ENCODE measurements at regions not wholly inside any gene's neighbourhood (a gene's known extent, or its start where the extent isn't known, plus 50 kb on each side); places are given as distances from the start of the nearest gene placed in this dataset.

DNA sequence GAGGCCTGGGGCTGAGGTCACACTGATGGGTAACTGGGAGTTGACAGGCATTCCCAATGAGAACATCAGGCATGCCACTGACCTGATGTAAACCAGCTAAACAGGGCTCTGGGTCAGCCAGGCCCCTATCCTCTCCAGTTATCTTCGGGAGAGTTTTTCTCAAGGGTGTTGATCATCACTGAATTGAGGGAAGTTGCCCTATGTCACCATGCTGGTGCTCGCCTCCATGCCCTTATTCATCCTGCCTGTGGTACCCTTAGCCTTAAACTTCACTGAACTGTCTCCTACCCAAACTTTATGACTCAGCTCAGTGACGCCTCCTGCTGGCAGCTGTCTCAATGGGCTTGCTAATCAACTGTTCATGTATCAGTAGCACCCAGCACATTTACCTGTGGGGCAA lies 80.7 kb upstream of the TNR start:
- Mint-ChIP-seq H3K36me3 (ENCODE audit: low read depth) (no peaks in the 10 kb centered on the region), H3K9me3 (peaks cover 2% of the 10 kb centered on the region), H3K4me1 (no peaks in the 10 kb centered on the region), H3K4me3 (no peak overlapping the region), H3K27ac (no peak overlapping the region), H3K27me3 (peaks cover 30% of the 10 kb centered on the region)
- no peak for ATAC-seq (replicated peaks)

DNA sequence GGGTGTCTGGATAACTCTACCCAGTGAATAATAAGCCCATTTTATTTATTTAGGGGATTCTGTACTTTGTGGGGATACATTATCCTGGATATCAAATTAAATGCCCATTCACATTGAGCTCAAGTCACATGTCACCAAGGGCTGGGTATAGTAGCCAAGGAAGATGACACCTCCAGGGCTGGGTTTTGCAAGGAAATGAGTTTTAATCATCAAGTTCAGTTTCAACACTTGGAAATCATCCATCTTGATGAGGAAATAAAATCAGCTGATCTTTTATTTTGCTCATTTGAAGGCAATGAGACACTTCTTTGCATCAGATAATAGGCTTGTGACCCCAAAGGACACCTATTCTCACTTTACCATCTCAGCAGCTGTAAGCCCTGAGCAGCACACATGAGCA lies 80.0 kb upstream of the TNR start:
- Mint-ChIP-seq H3K36me3 (ENCODE audit: low read depth) (no peaks in the 10 kb centered on the region), H3K27me3 (peaks cover 32% of the 10 kb centered on the region), H3K4me3 (no peak overlapping the region), H3K27ac (no peak overlapping the region), H3K9me3 (no peaks in the 10 kb centered on the region), H3K4me1 (no peaks in the 10 kb centered on the region)
- ATAC-seq (replicated peaks) = no peak

DNA sequence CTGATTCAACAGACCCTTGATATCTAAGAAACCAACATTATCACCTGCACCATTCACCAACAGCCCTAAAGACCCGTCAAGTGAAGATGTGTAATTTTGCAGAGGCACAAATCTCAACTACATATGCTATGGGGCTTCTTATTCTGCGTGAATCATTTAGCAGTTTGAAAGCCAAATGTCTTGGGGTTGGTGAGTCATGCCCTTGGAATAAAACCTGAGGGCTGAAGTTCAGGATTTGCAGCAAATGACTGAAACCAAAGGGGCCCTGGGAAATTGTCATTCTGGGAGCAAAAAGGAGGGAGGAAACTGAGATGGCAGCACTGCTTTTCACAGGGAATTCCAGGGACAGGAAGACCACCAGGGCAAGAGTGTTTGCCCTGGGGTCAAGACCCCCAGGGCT lies 79.2 kb upstream of the TNR start:
- no peaks in the 10 kb centered on the region for H3K4me1 Mint-ChIP-seq
- no peak for ATAC-seq (replicated peaks)
- no peak overlapping the region for H3K4me3 Mint-ChIP-seq
- no peaks in the 10 kb centered on the region for H3K9me3 Mint-ChIP-seq
- peaks cover 32% of the 10 kb centered on the region for H3K27me3 Mint-ChIP-seq
- no peak overlapping the region for H3K27ac Mint-ChIP-seq
- no peaks in the 10 kb centered on the region for H3K36me3 Mint-ChIP-seq (ENCODE audit: low read depth)

DNA sequence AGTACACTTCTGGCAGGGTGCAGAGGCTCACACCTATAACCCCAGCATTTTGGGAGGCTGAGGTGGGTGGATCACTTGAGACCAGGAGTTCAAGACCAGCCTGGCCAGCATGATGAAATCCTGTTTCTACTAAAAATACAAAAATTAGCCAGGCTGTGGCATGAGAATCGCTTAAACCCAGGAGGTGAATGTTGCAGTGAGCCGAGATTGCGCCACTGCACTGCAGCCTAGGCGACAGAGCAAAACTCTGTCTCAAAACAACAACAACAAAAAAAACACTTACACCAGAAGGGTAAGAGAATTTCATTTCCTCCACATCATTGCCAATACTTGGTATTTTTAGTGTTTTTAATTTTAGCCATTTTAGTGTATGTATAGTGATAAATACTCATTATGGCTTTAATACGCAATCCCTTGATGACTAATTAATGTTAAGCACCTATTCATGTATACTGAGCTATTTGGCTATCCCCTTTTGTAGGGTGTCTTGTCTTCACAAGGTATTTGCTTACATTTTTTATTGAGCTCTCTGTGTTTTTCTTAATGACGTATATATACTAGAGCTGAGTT lies 77.1 kb upstream of the TNR start:
- no peak overlapping the region for H3K27ac Mint-ChIP-seq
- H3K36me3 Mint-ChIP-seq (ENCODE audit: low read depth) = no peaks in the 10 kb centered on the region
- no peaks in the 10 kb centered on the region for H3K4me1 Mint-ChIP-seq
- ATAC-seq (replicated peaks) = no peak
- H3K4me3 Mint-ChIP-seq = no peak overlapping the region
- H3K27me3 Mint-ChIP-seq = peaks cover 31% of the 10 kb centered on the region
- no peaks in the 10 kb centered on the region for H3K9me3 Mint-ChIP-seq

DNA sequence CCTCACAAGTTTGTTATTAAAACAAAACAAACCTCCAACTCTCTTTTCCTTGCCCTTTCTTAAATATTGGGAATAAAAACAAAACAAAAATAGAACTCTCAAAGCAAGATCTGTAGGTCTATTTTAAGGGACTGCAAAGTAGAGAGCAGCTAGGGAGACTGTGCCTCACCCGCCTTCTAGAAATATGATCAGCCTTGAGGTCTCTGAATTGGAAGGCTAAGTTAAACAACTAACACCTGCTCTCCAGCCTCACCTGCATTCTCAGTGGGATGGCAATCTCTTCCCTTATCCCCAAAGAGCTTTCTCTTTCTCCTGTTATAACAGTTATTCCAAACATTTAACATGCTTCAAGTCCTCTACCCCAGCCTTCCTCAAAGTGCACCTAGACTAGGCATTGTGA lies 75.5 kb upstream of the TNR start:
- Mint-ChIP-seq H3K27me3 (peaks cover 37% of the 10 kb centered on the region), H3K4me1 (no peaks in the 10 kb centered on the region), H3K9me3 (no peaks in the 10 kb centered on the region), H3K36me3 (ENCODE audit: low read depth) (no peaks in the 10 kb centered on the region), H3K4me3 (no peak overlapping the region), H3K27ac (no peak overlapping the region)
- no peak for ATAC-seq (replicated peaks)

DNA sequence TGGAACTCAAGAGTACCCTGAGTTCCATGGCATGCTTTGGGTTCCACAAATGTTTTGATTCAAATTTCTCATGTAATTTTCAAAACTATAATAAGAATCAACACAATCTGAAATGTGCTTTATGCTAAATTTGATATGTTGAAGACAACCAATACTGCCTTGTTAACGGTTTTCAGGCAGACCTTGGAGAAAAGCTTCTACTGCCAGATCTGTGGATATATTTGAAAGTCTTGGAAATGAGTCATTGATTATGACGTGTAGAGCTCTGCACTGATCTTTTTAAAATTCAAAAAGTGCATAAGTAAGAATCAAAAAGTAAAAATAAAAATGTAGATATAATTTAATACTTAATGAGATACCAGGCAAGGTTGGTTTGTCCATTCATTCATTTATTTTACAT lies 74.0 kb upstream of the TNR start:
- Mint-ChIP-seq H3K4me1 (no peaks in the 10 kb centered on the region), H3K9me3 (no peaks in the 10 kb centered on the region), H3K36me3 (ENCODE audit: low read depth) (no peaks in the 10 kb centered on the region), H3K27me3 (peaks cover 34% of the 10 kb centered on the region), H3K4me3 (no peak overlapping the region), H3K27ac (no peak overlapping the region)
- ATAC-seq (replicated peaks) = no peak

DNA sequence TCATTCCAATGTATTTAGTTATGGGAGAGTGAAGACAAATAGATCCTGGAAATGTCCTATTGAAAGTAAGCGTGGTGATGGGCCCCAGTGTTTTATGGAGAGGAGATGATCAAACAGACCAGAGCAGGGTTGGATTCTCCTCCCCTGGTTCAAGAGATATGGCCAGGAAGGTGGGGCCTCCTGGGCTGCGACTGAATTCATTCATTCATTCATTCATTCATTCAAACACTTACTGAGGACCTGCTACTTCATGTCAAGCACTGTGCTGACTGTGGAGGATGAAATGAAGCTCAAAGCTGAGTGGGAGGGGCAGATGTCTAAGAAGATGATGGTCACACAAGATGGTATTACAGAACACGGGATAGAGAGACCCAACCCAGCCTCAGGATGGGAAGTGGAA lies 71.5 kb upstream of the TNR start:
- Mint-ChIP-seq H3K27ac (no peak overlapping the region), H3K4me3 (no peak overlapping the region), H3K36me3 (ENCODE audit: low read depth) (no peaks in the 10 kb centered on the region), H3K27me3 (peaks cover 27% of the 10 kb centered on the region), H3K9me3 (no peaks in the 10 kb centered on the region), H3K4me1 (no peaks in the 10 kb centered on the region)
- no peak for ATAC-seq (replicated peaks)

DNA sequence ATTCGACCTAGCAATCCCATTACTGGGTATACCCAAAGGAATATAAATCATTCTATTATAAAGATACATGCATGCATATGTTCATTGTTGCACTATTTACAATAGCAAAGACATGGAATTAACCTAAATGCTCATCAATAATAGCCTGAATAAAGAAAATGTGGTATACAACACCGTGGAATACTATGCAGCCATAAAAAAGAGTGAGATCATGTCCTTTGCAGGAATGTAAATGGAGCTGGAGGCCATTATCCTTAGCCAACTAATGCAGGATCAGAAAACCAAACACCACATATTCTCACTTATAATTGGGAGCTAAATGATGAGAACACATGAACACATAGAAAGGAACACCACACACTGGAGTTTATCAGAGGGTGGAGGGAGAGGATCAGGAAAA lies 69.5 kb upstream of the TNR start:
- Mint-ChIP-seq H3K9me3 (no peaks in the 10 kb centered on the region), H3K27me3 (peaks cover 30% of the 10 kb centered on the region), H3K4me1 (no peaks in the 10 kb centered on the region), H3K36me3 (ENCODE audit: low read depth) (no peaks in the 10 kb centered on the region), H3K27ac (no peak overlapping the region), H3K4me3 (no peak overlapping the region)
- ATAC-seq (replicated peaks) = no peak

DNA sequence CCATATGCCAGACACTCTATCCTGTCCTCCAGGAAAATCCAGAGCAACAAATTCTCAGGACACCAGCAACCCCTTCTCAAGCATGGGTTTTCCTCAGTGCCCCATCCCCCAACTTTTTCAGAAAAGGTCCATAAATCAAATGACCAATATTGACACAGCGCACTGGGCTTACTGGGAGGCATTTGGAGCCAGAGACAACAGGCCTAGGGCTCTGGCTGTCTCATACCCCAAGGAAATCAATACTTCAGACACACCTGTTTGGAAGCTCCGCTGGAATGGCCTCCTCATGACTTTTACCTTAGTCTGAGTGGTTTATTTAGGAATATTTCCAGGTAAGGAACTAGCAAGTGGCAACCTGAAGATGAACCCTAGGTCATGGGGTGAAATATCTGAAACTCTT lies 66.9 kb upstream of the TNR start:
- ATAC-seq (replicated peaks) = no peak
- Mint-ChIP-seq H3K27ac (no peak overlapping the region), H3K36me3 (ENCODE audit: low read depth) (no peaks in the 10 kb centered on the region), H3K27me3 (peaks cover 25% of the 10 kb centered on the region), H3K4me3 (no peak overlapping the region), H3K9me3 (no peaks in the 10 kb centered on the region), H3K4me1 (no peaks in the 10 kb centered on the region)

DNA sequence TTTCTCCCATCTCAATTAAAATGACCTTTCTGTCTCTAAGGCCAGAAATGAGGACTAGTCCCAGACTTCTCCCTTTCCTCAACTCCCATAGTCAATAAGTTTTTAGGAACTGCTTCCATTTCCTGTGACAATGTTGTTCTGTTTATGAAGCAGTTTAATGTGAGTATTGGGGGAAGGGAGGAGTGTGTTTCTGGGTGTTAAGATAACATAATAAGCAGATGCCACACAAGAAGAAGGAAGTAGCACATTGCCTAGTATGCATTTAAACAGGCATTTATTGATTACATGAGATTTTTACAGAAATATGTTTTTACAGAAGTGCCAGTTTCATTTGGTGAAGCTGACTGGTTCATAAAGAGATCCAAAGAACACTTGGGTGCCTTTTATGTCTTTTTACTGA lies 65.6 kb upstream of the TNR start:
- Mint-ChIP-seq H3K4me3 (no peak overlapping the region), H3K27me3 (peaks cover 17% of the 10 kb centered on the region), H3K27ac (no peak overlapping the region), H3K9me3 (no peaks in the 10 kb centered on the region), H3K4me1 (no peaks in the 10 kb centered on the region), H3K36me3 (ENCODE audit: low read depth) (no peaks in the 10 kb centered on the region)
- no peak for ATAC-seq (replicated peaks)

DNA sequence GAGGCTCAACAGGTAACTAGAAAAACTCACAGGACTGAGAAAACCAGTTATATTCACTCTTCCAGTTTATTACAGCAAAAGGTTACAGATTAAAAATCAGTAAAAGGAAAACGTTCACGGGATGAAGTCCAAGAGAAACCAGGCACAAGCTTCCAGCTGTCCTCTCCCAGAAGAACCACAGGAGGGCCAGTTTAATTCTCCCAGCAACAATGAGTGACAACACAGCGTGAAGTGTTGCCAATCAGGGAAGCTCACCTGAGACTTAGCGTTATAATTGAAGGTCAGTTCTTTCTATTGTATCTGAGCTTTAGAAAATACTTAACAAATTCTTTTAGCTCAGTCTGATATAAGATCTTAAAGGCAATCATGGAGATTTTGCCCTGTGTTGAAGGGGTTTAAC lies 65.2 kb upstream of the TNR start:
- Mint-ChIP-seq H3K27ac (no peak overlapping the region), H3K9me3 (no peaks in the 10 kb centered on the region), H3K4me3 (no peak overlapping the region), H3K27me3 (peaks cover 17% of the 10 kb centered on the region), H3K4me1 (no peaks in the 10 kb centered on the region), H3K36me3 (ENCODE audit: low read depth) (no peaks in the 10 kb centered on the region)
- ATAC-seq (replicated peaks) = no peak

DNA sequence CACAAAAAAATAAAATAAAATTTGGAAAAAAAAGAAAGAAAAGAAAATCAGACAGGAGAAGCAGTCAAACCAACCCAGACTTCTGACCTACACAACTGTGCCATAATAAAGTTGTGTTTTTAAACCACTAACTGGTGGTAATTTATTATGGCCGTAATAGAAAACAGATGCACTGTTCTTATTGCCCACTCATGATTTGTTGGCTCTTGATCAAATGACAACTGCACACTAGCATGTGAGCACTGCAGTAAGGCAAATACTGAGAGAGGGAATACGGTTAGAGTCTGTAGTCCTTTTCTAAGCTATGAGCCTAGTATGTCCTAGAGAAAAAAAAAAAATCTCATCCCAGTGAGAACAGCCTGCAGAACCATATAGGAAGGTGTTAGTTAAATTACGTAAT lies 61.2 kb upstream of the TNR start:
- H3K36me3 Mint-ChIP-seq (ENCODE audit: low read depth) = no peaks in the 10 kb centered on the region
- ATAC-seq (replicated peaks) = no peak
- no peaks in the 10 kb centered on the region for H3K9me3 Mint-ChIP-seq

DNA sequence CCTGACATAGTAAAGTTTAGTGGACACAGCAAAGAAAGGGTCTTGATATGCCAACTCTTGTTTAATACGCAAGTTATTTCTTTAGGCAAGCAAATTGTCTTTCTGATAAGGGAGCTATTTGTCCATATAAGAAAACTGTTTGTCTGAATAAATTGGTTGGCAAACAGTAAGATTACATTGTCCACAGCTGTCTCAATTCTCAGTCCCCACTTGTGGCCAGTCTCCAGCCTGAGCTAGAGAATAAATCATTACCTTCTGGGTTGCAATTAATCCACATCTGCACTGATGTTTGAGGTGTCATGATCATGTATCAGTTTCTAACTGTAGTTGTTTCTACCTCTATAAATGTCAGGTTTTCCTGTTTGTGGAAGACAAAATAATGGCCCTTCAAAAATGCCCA lies 60.0 kb upstream of the TNR start:
- no peak for ATAC-seq (replicated peaks)
- no peaks in the 10 kb centered on the region for H3K9me3 Mint-ChIP-seq
- no peaks in the 10 kb centered on the region for H3K36me3 Mint-ChIP-seq (ENCODE audit: low read depth)
- no peak overlapping the region for H3K27ac Mint-ChIP-seq
- H3K27me3 Mint-ChIP-seq = no peaks in the 10 kb centered on the region
- H3K4me1 Mint-ChIP-seq = no peaks in the 10 kb centered on the region
- H3K4me3 Mint-ChIP-seq = no peak overlapping the region

More for the DNA sequence above, 61.2 kb upstream of the TNR start:
- H3K27me3 Mint-ChIP-seq = peaks cover 7% of the 10 kb centered on the region
- no peaks in the 10 kb centered on the region for H3K4me1 Mint-ChIP-seq
- no peak overlapping the region for H3K4me3 Mint-ChIP-seq
- H3K27ac Mint-ChIP-seq = no peak overlapping the region

DNA sequence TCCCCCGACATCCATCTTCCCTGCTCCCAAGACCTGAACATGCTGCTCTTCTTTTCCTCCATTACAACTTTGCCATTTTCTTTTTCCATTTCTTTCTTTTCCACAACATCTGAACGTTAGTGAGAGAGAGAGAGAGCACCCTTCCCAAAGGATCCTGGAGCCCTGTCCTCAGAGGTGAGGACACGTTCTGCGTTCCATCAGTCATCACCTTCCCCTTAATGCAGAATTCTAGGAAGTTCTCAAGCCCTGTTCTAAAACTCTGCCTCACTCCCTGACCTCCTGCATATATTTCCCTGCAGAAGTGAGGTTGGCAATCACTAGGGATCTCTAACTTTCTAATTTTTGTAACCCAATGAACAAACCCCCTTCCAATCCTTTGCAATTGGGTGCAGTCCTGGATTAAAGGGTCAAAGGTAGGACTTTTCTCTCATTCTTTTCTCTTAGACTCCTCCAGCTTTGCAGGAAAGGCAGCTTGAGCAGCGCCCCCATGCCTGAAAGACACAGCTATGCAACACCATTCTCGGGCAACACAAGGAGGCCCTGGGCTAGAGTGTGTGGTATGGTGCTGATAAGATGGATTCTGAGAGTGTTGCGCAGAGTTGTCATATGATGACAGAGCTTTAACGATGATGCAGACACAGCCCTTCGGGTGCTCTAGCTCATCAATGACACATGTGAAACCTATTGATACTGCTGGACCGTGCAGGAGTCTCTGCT lies 59.2 kb upstream of the TNR start:
- H3K27ac Mint-ChIP-seq = no peak overlapping the region
- no peak for ATAC-seq (replicated peaks)
- H3K9me3 Mint-ChIP-seq = no peaks in the 10 kb centered on the region
- no peaks in the 10 kb centered on the region for H3K4me1 Mint-ChIP-seq
- no peaks in the 10 kb centered on the region for H3K36me3 Mint-ChIP-seq (ENCODE audit: low read depth)
- no peaks in the 10 kb centered on the region for H3K27me3 Mint-ChIP-seq
- H3K4me3 Mint-ChIP-seq = no peak overlapping the region

DNA sequence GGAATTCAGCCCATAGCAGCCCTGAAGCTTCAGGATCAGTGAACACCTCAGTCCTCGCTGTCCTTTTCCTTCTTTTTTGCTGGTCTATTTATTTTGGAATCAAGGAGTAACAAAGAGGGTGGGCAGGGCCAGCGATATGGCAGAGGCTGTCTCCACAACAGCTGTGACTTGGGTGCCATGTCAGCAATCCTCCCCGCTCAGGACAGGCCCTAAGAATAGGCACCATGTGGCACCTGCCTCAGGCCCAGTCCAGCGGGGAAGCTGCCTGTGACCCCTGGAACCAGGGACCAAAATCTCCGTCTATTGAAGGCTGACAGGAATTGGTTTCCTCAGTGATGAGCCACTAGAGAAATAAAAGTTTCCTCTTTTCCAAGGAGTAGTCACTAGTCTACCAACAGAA lies 58.6 kb upstream of the TNR start:
- no peaks in the 10 kb centered on the region for H3K36me3 Mint-ChIP-seq (ENCODE audit: low read depth)
- H3K4me1 Mint-ChIP-seq = no peaks in the 10 kb centered on the region
- peaks cover 3% of the 10 kb centered on the region for H3K9me3 Mint-ChIP-seq
- no peak overlapping the region for H3K4me3 Mint-ChIP-seq
- no peak for ATAC-seq (replicated peaks)
- no peak overlapping the region for H3K27ac Mint-ChIP-seq
- peaks cover 3% of the 10 kb centered on the region for H3K27me3 Mint-ChIP-seq

DNA sequence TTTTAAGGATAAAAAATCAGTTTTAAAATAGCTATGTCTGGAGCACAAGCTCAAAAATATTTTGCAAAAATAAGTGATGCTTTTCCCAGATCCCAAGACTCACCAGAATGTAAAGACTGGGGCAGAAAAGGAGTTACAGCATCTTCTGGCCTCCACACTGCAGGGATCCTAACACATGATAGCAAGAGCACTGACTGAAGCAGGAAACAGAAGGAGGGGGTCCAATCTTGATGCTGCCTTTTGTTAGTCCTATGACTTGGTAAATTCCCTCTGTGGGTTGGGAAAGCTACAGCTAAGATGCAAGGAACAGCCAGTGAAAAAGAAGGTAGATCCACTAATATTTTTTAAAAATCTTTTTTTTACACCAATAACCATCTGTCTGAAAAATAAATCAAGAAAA lies 54.2 kb upstream of the TNR start:
- Mint-ChIP-seq H3K27ac (no peak overlapping the region), H3K27me3 (peaks cover 18% of the 10 kb centered on the region), H3K4me3 (no peak overlapping the region), H3K4me1 (no peaks in the 10 kb centered on the region), H3K36me3 (ENCODE audit: low read depth) (no peaks in the 10 kb centered on the region), H3K9me3 (peaks cover 4% of the 10 kb centered on the region)
- no peak for ATAC-seq (replicated peaks)

All from activated T-helper 17 cell treated with anti-CD3 and anti-CD28 coated beads, Interleukin-2, amount 50 U/mL, for 72 hours (primary cell).